WTC11 (cell line): ENCODE measurements at regions not wholly inside any gene's neighbourhood (a gene's known extent, or its start where the extent isn't known, plus 50 kb on each side); places are given as distances from the start of the nearest gene placed in this dataset.
"Not testable (repeated sequence)": the region's sequence is repeated elsewhere in the genome, so short reads cannot be mapped to it uniquely, and the experiment has no call there.

ENCODE experiments used
- ETV6 ChIP-seq: sonication (generic); formaldehyde crosslinking; IDR thresholded peaks from 2 replicates; pipeline ENCODE4 v1.8.1; 2022; ENCODE audit warnings: mild to moderate bottlenecking, missing genetic modification reagents
- NFYB ChIP-seq: sonication (generic); formaldehyde crosslinking; conservative IDR thresholded peaks from 2 replicates; pipeline ENCODE4 v1.8.0; 2022; ENCODE audit warnings: low read depth, missing genetic modification reagents
- USF1 ChIP-seq: sonication (generic); formaldehyde crosslinking; IDR thresholded peaks from 2 replicates; pipeline ENCODE4 v1.8.0; 2022; ENCODE audit warnings: mild to moderate bottlenecking, missing genetic modification reagents
- USF2 ChIP-seq: sonication (generic); formaldehyde crosslinking; IDR thresholded peaks from 2 replicates; pipeline ENCODE4 v1.8.1; 2023; ENCODE audit warnings: mild to moderate bottlenecking, missing genetic modification reagents, moderate library complexity
- TF ChIP-seq, protein P1 (sequence below): fragments of 200-600 bp; IDR thresholded peaks from 2 replicates; pipeline ENCODE4 v1.8.0; 2022; ENCODE audit warnings: antibody characterized with exemption
- TF ChIP-seq, protein P2 (sequence below): sonication (generic); formaldehyde crosslinking; IDR thresholded peaks from 2 replicates; pipeline ENCODE4 v1.8.1; 2023; ENCODE audit warnings: mild to moderate bottlenecking, missing genetic modification reagents
- TF ChIP-seq, protein P3 (sequence below): sonication (generic); formaldehyde crosslinking; IDR thresholded peaks from 2 replicates; pipeline ENCODE4 v1.8.0; 2022; ENCODE audit warnings: mild to moderate bottlenecking, missing genetic modification reagents

DNA sequence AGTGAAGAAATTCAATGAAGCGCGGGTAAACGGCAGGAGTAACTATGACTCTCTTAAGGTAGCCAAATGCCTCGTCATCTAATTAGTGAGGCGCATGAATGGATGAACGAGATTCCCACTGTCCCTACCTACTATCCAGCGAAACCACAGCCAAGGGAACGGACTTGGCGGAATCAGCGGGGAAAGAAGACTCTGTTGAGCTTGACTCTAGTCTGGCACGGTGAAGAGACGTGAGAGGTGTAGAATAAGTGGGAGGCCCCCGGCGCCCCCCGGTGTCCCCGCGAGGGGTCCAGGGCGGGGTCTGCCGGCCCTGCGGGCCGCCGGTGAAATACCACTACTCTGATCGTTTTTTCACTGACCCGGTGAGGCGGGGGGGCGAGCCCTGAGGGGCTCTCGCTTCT lies 317.8 kb upstream of the IRS4 start:
- TF ChIP-seq, protein P1, sequence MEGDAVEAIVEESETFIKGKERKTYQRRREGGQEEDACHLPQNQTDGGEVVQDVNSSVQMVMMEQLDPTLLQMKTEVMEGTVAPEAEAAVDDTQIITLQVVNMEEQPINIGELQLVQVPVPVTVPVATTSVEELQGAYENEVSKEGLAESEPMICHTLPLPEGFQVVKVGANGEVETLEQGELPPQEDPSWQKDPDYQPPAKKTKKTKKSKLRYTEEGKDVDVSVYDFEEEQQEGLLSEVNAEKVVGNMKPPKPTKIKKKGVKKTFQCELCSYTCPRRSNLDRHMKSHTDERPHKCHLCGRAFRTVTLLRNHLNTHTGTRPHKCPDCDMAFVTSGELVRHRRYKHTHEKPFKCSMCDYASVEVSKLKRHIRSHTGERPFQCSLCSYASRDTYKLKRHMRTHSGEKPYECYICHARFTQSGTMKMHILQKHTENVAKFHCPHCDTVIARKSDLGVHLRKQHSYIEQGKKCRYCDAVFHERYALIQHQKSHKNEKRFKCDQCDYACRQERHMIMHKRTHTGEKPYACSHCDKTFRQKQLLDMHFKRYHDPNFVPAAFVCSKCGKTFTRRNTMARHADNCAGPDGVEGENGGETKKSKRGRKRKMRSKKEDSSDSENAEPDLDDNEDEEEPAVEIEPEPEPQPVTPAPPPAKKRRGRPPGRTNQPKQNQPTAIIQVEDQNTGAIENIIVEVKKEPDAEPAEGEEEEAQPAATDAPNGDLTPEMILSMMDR, result not testable (repeated sequence)
- TF ChIP-seq, protein P2, sequence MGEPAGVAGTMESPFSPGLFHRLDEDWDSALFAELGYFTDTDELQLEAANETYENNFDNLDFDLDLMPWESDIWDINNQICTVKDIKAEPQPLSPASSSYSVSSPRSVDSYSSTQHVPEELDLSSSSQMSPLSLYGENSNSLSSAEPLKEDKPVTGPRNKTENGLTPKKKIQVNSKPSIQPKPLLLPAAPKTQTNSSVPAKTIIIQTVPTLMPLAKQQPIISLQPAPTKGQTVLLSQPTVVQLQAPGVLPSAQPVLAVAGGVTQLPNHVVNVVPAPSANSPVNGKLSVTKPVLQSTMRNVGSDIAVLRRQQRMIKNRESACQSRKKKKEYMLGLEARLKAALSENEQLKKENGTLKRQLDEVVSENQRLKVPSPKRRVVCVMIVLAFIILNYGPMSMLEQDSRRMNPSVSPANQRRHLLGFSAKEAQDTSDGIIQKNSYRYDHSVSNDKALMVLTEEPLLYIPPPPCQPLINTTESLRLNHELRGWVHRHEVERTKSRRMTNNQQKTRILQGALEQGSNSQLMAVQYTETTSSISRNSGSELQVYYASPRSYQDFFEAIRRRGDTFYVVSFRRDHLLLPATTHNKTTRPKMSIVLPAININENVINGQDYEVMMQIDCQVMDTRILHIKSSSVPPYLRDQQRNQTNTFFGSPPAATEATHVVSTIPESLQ (CRISPR knock-in tag), result not testable (repeated sequence)
- not testable (repeated sequence) for TF ChIP-seq USF1, USF2, NFYB, ETV6 (CRISPR knock-in tag)
- TF ChIP-seq, protein P3, sequence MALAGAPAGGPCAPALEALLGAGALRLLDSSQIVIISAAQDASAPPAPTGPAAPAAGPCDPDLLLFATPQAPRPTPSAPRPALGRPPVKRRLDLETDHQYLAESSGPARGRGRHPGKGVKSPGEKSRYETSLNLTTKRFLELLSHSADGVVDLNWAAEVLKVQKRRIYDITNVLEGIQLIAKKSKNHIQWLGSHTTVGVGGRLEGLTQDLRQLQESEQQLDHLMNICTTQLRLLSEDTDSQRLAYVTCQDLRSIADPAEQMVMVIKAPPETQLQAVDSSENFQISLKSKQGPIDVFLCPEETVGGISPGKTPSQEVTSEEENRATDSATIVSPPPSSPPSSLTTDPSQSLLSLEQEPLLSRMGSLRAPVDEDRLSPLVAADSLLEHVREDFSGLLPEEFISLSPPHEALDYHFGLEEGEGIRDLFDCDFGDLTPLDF (CRISPR knock-in tag), result not testable (repeated sequence)
